KOPT-K1 (cell line): ENCODE measurements at regions not wholly inside any gene's neighbourhood (a gene's known extent, or its start where the extent isn't known, plus 50 kb on each side); places are given as distances from the start of the nearest gene placed in this dataset.

Experiments
- H3K27ac ChIP-seq: fragments of 200-600 bp; sonication (generic); 2 replicates; pipeline ENCODE4 v1.5.1; 2016; ENCODE audit warnings: antibody characterized with exemption, mild to moderate bottlenecking, low read depth, low read length; ENCODE audit not compliant: poor library complexity, severe bottlenecking
- H3K36me3 ChIP-seq: fragments of 200-600 bp; sonication (generic); 2 replicates; pipeline ENCODE4 v1.5.1; 2017; ENCODE audit warnings: antibody characterized with exemption, mild to moderate bottlenecking, low read length, moderate library complexity; ENCODE audit not compliant: insufficient read depth
- H3K9me3 ChIP-seq: fragments of 200-600 bp; sonication (generic); 2 replicates; pipeline ENCODE4 v1.5.1; 2017; ENCODE audit warnings: antibody characterized with exemption, low read length, mild to moderate bottlenecking; ENCODE audit not compliant: insufficient read depth, poor library complexity, severe bottlenecking

DNA sequence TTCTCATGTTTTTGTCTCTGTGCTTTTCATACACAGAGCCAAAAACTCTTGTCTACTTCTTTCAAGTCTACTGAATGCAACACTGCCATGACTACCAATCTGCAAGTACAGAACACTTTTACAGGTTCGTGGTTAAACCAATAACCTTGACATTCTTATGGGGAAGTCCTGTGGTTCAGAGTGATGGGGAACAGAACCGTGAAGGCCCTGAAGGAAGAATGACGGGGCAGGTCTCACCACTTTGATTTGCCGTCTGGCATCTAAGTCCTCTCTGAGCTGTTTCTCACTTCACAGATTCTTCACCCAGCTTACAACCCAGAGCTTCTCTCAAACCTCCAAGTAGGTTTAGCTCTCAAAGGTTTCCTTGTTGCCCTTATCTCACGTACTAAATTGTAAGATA lies 117.5 kb upstream of the SNTG2 start:
- no peaks in the 10 kb centered on the region for H3K36me3 ChIP-seq
- no peaks in the 10 kb centered on the region for H3K9me3 ChIP-seq
- no peak overlapping the region for H3K27ac ChIP-seq

DNA sequence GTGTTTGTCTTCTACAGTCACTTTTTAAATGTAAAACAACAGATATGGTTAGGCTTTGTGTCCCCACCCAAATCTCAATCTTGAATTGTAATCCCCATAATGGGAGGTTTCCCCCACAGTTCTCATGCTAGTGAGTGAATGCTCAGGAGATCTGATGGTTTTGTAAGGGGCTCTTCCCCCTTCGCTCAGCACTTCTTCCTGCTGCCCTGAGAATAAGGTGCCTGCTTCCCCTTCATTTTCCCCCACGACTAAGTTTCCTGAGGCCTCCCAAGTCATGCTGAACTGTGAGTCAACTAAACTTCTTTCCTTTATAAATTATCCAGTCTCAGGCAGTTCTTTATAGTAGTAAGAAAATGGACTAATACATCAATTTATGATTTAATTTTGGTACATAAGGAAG lies 118.0 kb upstream of the SNTG2 start:
- no peak overlapping the region for H3K27ac ChIP-seq
- H3K9me3 ChIP-seq, result no peaks in the 10 kb centered on the region
- H3K36me3 ChIP-seq, result no peaks in the 10 kb centered on the region

- Histone ChIP-seq H3K27ac (no peak overlapping the region), H3K36me3 (no peaks in the 10 kb centered on the region), H3K9me3 (no peaks in the 10 kb centered on the region)
Measured at GRCh38 chr2:831622-832021, 119.0 kb upstream of the SNTG2 start.

GRCh38 chr2:831225-831536 lies 119.5 kb upstream of the SNTG2 start:
- Histone ChIP-seq H3K36me3 (no peaks in the 10 kb centered on the region), H3K27ac (no peak overlapping the region)

GRCh38 chr2:830419-831224 lies 120.0 kb upstream of the SNTG2 start:
- Histone ChIP-seq H3K27ac (no peak overlapping the region), H3K36me3 (no peaks in the 10 kb centered on the region), H3K9me3 (no peaks in the 10 kb centered on the region)

More at GRCh38 chr2:831225-831536, 119.5 kb upstream of the SNTG2 start:
- H3K9me3 ChIP-seq, result no peaks in the 10 kb centered on the region

DNA sequence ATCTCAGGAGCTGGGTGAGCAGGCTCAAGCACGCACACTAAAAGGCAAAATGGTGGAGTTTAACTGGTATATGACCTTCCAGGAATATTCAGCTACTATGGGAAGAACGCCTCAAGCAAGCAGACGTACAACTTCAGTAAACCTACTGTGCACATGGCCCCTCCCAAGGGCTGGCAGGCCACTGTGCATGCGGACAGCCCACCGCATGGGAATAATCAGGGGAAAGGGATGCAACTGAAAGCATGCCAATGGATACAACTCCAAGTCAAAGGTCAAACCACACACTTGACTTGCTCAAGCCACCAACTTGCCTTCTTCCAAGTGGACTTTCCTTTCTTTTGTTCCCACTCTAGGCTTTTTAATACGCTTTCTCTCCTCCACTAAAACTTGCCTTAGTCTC lies 121.6 kb upstream of the SNTG2 start:
- no peaks in the 10 kb centered on the region for H3K9me3 ChIP-seq
- H3K36me3 ChIP-seq, result no peaks in the 10 kb centered on the region
- H3K27ac ChIP-seq, result no peak overlapping the region

- H3K27ac ChIP-seq, result no peak overlapping the region
- no peaks in the 10 kb centered on the region for H3K36me3 ChIP-seq
- no peaks in the 10 kb centered on the region for H3K9me3 ChIP-seq
Measured at GRCh38 chr2:824954-825353, 125.7 kb upstream of the SNTG2 start.

DNA sequence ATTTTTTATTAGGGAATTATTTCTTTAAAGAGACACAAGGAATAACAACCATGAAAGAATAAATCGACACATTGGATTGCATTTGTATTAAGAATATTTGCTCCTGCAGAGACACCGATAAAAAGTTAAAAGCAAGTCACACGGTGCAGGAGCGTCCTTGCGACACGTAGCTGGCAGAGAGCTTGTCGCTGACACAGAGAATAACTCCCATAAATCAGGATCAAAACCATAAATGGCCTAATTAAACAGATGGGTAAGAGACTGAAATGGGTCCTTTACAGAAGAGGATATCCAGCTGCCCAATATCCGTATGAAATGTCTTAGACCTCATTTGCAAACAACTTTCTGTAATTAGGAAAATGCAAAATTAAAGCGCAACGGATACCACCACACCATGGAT lies 126.1 kb upstream of the SNTG2 start:
- no peaks in the 10 kb centered on the region for H3K36me3 ChIP-seq
- no peaks in the 10 kb centered on the region for H3K9me3 ChIP-seq
- no peak overlapping the region for H3K27ac ChIP-seq

DNA sequence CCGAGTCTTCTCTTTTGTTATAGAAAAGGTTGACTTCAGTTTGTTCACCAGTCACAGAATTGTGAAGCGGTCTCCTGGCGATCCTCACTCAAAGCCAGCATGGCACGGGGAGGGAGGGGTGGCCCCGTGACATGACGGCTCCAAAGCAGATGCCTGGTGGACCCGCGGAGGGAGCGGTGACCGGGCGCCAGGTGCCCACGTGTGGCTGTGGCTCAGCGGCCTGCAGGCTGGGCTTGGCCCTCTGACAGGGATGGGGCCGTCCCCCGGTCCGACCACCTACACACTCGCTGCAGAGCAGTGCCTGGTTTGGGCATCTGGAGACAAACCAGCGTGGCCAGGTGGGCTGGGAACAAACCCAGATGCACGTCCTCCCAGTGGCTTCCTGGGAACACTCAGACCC lies 129.1 kb upstream of the SNTG2 start:
- Histone ChIP-seq H3K36me3 (no peaks in the 10 kb centered on the region), H3K9me3 (no peaks in the 10 kb centered on the region), H3K27ac (no peak overlapping the region)

DNA sequence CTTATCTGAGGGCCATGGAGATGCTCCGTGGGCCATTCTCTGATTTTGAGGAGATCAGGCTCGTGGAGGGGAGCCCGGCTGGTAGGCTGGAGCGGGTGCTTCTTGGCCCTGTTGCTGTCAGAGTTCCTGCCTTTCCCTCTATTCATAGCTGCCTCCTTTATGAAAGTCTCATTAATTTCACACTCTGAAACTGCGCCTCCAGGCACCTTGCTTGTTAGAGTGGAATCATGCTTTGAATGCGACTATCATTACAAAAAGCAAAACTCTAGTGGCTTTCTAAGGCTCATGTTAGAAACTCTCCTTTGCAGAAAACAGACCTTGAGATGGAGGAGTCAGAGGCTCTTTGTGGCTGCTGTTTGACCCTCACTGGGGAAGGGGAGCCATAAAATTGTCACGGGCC lies 131.0 kb upstream of the SNTG2 start:
- no peaks in the 10 kb centered on the region for H3K36me3 ChIP-seq
- H3K27ac ChIP-seq, result no peak overlapping the region
- no peaks in the 10 kb centered on the region for H3K9me3 ChIP-seq

- Histone ChIP-seq H3K9me3 (no peaks in the 10 kb centered on the region), H3K36me3 (no peaks in the 10 kb centered on the region)
Measured at GRCh38 chr2:819121-819520, 131.5 kb upstream of the SNTG2 start.

DNA sequence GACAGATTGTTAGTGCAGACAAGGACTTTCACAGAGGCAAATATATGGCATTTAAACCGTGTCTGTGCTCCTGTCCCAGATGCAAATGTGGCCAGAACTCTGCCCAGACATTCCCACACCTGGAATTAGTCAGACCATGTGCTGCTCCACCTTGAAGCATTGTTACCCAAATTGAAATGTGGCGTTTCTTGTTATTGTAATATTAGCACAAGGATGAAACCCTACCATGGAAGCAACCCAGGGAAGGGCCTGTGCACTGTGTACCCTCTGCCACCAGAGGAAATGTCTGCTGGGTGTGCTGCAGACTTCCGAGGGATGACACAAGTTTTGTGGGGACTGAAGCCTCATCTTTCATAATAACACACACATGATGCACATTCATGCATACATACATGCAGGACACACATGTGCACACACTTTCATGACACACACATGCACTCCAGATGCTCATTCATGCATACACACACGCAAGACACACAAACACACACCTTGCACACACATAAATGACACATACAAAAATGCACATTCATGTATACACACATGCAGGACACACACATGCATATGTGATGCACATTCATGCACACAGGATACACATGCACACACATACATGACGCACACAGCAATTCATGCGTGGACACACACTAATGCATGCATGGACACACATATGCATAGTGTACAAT lies 133.2 kb upstream of the SNTG2 start:
- H3K36me3 ChIP-seq, result no peaks in the 10 kb centered on the region

More at GRCh38 chr2:819121-819520, 131.5 kb upstream of the SNTG2 start:
- H3K27ac ChIP-seq, result no peak overlapping the region

DNA sequence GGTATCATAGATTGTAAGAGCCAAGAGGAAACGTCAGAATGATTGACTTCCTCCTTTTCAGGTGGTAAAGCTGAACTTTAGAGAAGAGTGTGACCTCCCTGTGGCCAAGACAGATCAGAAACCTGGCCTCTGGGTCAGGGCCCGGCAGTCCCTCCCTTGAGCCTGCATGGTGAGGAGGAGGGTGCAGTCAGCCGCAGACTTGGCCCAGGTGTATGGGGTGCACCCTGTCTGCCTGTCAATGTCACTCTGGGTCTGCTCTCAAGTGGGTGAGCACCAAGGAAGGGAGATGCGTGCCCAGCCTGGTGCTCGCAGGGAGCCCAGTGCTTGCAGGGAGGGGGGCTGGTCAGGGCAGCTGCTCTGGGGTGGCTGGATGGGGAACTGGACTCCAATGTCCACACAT lies 134.4 kb upstream of the SNTG2 start:
- Histone ChIP-seq H3K36me3 (no peaks in the 10 kb centered on the region), H3K27ac (no peak overlapping the region), H3K9me3 (no peaks in the 10 kb centered on the region)

More for the DNA sequence above, 133.2 kb upstream of the SNTG2 start:
- Histone ChIP-seq H3K27ac (no peak overlapping the region), H3K9me3 (no peaks in the 10 kb centered on the region)

DNA sequence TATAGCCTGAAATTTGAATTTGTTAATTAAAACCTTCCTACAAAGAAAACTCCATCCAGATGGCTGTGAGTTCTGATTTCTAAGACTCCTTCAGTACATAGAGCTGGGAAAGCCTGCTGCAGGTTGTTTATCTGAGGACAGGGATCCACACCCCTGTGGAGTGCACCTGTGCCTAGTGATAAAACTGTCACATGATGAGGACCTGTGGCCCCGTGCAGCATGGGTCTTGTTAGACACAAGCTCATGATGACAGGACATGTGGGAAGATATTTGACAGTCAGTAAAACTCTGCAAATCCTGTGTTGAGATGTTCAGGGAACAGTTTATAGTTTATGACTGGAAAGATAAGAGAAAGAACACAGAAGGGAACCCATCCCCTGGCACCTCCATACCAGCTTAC lies 133.2 kb upstream of the TMEM18 start:
- Histone ChIP-seq H3K9me3 (peaks cover 23% of the 10 kb centered on the region), H3K27ac (no peak overlapping the region), H3K36me3 (no peaks in the 10 kb centered on the region)

DNA sequence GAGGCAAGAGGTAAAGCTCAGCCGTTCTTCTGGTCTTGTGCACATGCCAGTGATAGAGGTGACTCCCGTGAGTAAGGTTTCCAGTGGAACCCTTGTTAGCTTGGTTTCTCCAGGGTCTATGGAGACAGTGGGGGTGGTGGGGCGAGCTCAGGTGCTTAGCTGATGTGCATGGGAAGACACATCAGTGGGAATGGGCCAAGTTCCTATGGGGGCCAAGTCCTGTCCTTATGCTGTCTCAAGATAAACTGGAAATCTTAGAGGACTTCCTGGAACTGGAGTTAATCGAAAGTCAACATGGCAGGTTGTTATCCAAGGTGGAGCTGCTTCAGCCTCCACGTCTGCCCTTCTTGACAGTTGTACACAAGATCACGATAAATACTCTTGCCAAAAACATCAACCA lies 130.1 kb upstream of the TMEM18 start:
- Histone ChIP-seq H3K9me3 (peaks cover 24% of the 10 kb centered on the region), H3K27ac (no peak overlapping the region), H3K36me3 (no peaks in the 10 kb centered on the region)

- Histone ChIP-seq H3K9me3 (peaks cover 24% of the 10 kb centered on the region), H3K27ac (no peak overlapping the region), H3K36me3 (no peaks in the 10 kb centered on the region)
Measured at GRCh38 chr2:805664-806063, 128.5 kb upstream of the TMEM18 start.
